RKO (cell line): ENCODE measurements at regions not wholly inside any gene's neighbourhood (a gene's known extent, or its start where the extent isn't known, plus 50 kb on each side); places are given as distances from the start of the nearest gene placed in this dataset.
"Not testable (repeated sequence)": the region's sequence is repeated elsewhere in the genome, so short reads cannot be mapped to it uniquely, and the experiment has no call there.

Source experiments
- DNase-seq: peaks from one replicate; pipeline ENCODE4 v3.0.0-alpha.2; 2016; ENCODE audit warnings: low spot score

DNA sequence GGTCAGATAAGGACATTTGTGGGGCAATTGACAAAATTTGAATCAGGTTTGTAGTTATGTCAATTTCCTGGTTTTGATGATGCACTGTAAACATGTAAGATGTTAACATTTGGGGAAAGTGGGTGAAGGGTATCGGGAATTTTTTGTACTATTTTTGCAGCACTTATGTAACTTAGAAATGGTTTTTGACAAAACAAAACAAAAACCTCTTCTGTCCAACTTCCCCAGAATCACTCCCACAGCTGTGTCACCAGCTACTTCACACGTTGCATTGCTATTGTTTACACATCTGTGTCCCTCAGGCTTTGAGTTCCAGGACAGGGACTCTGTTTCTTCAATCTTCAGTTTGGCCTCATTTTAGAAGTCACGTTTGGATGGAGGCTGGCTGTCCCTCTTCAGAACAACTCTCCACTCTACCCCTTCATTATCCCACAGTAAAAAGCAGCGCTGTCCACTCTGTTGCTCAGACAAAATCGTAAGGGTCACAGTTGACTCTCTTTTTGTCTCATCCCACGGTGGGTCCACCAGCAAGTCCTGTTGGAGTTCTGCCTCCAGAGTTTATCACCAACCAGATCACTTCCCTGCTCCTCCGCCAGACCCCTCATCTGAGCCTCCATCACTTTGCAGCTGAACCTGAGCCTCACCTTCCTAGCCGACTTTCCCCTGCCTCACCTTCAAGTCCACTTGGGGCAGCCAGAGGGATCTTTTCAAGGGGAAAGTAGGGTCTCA lies 63.2 kb downstream of the NENF start:
- no peak for DNase-seq

GRCh38 chr1:212496682-212497081 lies 64.0 kb downstream of the NENF start:
- no peak for DNase-seq

DNA sequence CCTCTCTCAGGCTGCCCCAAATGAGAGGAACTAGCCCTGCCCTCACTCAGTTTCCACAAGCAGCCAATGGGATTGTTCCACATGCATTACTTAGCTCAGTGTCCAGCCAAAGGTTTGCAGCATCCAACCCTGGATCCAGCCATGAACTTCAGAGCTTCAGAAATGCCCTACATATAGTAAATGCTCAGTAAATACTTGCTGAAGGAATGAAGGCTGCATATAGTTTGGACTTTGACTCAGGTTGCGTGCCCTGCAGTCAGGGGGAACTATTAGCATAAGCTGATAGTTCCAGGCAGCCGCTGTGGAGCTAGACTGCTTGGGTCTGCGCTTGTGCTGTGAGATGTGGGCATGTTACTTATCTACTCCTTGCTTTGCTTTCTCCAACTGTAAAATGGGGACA lies 64.8 kb downstream of the NENF start:
- no peak for DNase-seq

- peak; percentile 61 for DNase-seq
These were observed 65.7 kb downstream of the NENF start for GRCh38 chr1:212498283-212499040.

DNA sequence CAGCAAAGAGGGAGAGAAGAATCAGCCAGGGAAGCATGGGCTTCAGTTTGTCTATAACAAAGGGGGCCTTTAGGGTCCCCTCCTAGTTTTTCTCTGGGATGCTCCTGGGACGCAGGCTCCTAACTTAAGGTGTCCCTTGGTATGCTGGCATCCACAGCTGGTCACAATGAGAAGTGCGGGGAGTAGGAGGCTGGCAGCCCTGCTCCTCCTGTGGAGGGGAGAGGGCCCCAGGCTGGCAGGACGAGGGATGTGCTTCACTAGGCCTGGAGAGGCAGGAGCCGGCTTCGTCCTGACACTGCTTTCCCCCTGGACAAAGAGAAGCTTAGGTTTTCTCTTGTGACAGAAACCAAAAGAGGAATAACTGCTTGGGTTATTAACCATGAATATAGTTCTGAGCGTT lies 67.6 kb downstream of the NENF start:
- no peak for DNase-seq

GRCh38 chr1:212500983-212501382 lies 68.3 kb downstream of the NENF start:
- no peak for DNase-seq

GRCh38 chr1:212503714-212504113 lies 71.0 kb downstream of the NENF start:
- peak; percentile 6 for DNase-seq

DNA sequence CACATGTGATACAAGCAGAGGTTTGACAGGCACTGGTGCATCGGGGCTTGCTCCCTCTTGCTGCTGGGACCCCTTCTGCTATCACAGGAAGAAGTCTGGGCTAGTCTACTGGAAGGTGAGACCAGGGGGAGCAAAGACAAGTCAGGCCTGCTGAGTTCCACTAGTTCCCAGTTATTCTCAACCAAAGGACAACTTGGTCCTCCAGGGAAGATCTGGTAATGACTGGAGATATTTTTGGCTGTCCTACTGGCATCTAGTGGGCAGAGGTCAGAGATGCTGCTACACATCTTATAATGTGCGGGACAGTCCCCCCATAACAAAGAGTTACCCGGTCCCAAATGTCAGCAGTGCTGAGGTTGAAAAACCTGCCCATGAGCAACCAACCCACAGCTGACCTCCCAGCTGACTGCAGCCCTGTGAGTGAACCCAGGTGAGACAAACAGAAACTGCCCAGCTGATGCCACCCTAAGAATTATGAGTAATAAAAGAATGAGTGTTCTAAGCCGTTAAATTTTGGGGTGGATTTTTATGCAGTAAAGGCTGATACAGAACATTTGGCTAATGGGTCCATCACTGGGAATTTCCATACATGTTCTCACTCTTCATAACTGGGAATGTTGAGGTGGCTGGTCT lies 71.6 kb downstream of the NENF start:
- no peak for DNase-seq

DNA sequence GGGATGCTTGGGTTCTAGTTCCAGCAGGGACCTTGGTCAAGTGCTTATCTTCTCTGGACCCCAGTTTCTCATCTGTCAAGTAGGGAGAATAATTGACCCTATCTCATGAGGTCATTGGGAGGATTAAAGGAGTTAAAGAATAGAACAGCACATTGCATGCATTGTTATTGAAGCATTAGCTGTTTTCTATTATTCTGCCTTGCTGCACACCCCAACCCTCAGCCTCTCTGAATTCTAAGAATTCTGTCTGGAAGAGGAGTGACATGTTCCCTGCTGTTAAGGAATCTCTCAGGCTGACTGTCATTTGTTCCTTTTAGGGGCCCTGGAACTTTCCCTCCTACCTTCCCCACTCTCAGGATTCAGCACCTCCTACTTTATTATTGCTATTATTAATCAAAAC lies 73.9 kb downstream of the NENF start:
- DNase-seq: no peak

DNA sequence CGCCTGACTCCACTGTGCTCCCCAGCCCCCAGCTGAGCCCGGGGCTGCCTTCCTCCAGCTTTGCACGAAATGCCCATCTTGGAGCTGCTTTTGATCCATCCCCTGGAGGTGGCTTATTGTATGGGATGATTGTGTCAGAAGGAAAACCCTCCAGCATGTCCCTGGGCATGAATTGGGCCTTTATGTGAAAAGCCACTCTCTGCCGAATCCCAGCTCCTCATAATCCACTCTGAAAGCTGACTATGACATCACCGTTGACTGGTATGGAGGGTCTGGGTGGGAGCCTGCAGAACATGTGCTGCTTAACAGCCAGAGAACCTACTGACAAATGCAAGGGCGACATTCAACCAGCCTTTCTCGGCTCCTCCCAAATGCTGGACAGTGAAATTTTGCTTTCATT lies 74.6 kb downstream of the NENF start:
- DNase-seq: no peak

DNA sequence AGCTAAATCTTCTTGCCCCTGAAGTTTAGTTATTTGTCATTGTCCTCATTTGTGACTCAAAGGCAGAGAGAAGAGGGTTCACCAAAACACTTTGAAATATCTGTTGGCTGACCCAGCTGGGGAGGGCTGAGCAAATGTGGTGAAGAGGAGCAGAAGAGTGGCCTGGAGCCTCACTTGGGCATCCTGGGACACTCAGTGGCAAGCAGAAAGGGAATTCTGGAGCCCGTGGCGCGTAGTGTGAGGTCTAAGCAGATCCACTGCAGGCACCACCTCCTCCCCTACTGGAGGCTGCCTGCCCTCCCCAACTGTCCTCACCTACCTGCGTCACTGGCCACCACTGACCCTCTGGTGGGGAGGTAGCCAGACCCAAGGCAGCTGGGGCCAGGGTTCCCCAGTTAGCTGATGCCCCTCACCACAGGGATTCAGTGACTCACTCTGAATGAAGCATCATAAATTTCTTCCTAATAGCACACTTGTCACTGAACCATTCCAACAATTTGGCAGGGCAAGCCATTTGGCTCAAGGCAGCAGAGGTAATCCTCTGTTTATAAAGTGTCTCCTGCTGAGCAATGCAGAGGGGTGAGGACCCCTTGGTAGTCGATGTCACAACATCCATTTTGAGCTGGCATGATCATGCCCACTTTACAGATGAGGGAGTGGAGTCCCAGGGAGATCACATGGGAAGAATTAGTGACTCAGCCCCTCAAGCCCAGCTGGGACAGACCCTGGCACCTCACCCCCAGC lies 80.3 kb downstream of the NENF start:
- DNase-seq: peak; percentile 28

GRCh38 chr1:212513586-212513985 lies 80.9 kb downstream of the NENF start:
- no peak for DNase-seq

GRCh38 chr1:212514056-212514614 lies 81.4 kb downstream of the NENF start:
- DNase-seq: peak; percentile 70

GRCh38 chr1:212514782-212515181 lies 82.1 kb downstream of the NENF start:
- DNase-seq: no peak

DNA sequence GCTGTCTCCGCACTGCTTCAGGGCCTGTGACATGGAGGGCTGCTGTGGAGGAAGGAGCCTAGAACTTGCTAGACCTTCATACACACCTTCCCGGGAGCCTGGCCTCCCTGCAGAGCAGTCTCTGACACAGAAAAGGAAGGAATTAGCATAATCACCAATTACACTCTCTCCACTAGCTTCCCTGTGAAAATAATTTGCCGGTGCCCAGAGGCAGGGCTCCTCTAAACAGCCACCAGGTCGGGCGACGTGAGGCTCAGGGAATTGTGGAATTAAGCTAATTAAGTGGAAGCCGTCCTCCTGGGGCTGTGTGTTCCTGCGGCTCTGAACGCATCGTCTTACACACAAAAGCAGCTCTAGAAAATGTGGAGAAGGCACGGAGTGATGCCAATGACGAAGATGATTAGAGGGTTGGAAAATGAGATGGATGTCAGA lies 82.6 kb downstream of the NENF start:
- DNase-seq: no peak

DNA sequence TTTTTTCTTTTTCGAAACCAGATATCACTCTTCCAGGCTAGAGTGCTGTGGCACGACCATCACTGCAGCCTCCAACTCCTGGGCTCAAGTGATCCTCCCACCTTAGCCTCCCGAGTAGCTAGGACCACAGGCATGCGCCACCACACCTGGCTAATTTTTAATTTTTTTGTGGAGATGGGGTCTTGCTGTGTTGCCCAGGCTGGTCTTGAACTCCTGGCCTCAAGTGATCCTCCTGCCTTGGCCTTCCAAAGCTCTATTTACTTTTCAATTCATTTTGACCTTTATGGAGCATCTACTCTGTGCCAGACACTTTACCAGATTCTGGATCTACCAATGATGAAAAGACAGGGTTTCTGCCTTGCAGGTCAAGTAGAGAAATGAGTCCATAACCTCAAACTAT lies 83.3 kb downstream of the NENF start:
- DNase-seq: not testable (repeated sequence)

DNA sequence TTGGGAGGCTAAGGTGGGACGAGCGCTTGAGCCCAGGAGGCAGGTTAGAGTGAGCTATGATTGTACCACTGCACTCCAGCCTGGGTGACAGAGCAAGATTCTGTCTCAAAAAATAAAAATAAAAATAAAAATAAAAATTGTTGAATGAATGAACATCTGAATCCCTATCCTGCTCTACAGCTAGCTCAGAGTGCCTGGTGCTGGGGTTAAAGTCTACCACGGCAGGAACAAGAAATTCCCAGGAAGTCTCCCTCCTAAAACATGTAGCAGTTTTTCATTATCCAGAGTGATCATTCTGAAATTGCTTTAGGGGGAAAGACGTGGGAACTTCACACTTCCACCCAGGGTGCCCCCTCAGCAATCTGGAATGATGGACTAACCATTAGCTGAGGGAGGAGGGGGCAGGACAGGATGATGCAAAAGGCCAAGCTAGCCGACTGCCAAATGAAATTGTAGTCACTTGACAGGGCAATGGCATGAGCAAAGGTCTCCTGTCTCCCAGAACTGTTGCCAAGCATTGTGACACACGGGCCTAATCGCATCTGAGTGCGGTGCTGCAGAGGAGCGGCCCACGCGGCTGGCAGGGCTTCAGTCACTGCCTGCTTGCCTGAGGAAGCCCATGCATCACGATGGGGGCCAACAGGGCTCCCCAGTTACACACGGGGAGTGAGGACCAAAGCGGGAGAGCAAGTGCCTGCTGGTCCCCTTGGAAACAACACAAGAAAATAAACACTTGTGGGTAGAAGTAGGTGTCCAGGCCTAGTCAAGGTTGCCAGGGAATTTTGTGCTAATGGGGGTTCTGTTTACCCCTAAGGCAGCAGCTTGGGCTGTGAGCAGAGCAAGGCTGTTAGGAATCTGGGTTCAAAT lies 85.7 kb downstream of the NENF start:
- DNase-seq: peak; percentile 72

DNA sequence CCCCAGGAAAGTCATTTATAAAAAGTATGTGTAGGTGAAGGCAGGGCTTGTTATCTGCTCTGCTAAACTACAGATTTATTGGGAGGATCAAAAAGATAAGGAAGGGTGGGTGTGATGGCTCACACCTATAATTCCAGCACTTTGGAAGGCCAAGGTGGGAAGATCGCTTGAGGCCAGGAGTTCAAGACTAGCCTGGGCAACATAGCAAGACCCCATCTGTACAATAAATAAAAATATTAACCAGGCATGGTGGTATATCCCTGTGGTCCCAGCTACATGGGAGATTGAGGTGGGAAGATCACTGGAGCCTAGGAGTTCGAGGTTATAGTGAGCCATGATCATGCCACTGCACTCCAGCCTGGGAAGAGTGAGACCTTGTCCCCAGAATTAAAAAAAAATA lies 86.4 kb downstream of the NENF start:
- DNase-seq: no peak

- no peak for DNase-seq
These were observed 87.6 kb downstream of the NENF start for GRCh38 chr1:212520299-212520698.

- no peak for DNase-seq
These were observed 87.8 kb upstream of the ATF3 start for GRCh38 chr1:212520746-212521145.

- no peak for DNase-seq
These were observed 83.0 kb upstream of the ATF3 start for GRCh38 chr1:212525479-212526110.
